ENCODE measurements at regions not wholly inside any gene's neighbourhood (a gene's known extent, or its start where the extent isn't known, plus 50 kb on each side); places are given as distances from the start of the nearest gene placed in this dataset.

DNA sequence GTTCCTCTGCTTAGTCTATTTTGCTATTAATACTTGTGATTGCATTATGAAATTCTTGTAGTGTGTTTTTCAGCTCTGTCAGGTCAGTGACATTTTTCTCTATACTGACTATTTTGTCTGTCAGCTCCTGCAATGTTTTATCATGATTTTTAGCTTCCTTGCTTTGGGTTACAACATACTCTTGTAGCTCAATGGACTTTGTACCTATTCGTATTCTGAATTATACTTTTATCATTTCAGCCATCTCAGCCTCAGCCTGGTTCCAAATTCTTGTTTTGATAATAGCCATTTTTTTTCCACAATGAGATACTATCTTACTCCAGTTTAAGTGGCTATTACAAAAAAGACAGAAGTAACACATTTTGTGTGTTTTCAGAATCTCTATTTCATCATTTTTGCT, 204.2 kb upstream of the ONECUT1 start:
- intact Hi-C loops (cut with DNase I), result no loop called here
- H3K9me3 ChIP-seq, result no peaks in the 10 kb centered on the region
- H3K4me3 ChIP-seq, result no peak overlapping the region

DNA sequence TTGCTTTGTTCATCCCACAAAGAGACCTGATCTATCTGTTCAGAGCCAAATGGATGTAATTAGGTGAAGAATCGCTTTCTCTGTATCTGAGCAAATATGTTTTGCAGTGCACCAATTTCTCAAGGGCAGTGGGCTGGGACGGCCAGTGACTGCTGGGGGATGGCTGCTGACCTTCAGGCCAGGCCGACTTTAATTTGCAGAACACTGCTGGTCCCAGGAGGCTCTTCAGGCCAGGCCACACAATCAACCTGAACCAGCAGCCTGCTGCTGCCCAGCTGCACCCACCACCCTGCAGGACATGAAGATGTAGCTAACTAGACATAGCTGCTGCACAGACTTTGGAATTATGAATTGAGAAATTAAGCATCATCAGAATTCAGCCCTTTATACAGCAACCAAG, 194.4 kb upstream of the ONECUT1 start:
- Histone ChIP-seq H3K9me3 (no peaks in the 10 kb centered on the region), H3K36me3 (no peaks in the 10 kb centered on the region), H3K27me3 (no peaks in the 10 kb centered on the region), H3K4me3 (no peak overlapping the region), H3K27ac (no peak overlapping the region), H3K4me1 (no peaks in the 10 kb centered on the region)
- TF ChIP-seq, protein P1, sequence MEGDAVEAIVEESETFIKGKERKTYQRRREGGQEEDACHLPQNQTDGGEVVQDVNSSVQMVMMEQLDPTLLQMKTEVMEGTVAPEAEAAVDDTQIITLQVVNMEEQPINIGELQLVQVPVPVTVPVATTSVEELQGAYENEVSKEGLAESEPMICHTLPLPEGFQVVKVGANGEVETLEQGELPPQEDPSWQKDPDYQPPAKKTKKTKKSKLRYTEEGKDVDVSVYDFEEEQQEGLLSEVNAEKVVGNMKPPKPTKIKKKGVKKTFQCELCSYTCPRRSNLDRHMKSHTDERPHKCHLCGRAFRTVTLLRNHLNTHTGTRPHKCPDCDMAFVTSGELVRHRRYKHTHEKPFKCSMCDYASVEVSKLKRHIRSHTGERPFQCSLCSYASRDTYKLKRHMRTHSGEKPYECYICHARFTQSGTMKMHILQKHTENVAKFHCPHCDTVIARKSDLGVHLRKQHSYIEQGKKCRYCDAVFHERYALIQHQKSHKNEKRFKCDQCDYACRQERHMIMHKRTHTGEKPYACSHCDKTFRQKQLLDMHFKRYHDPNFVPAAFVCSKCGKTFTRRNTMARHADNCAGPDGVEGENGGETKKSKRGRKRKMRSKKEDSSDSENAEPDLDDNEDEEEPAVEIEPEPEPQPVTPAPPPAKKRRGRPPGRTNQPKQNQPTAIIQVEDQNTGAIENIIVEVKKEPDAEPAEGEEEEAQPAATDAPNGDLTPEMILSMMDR (IDR thresholded peaks at IDR 0.05), result no peak
- DNase-seq (ENCODE audit: low spot score in 2 of 2), result no peak
- intact Hi-C loops (cut with DNase I), result no loop called here

More for the DNA sequence above, 204.2 kb upstream of the ONECUT1 start:
- TF ChIP-seq, protein P1 (IDR thresholded peaks at IDR 0.05), result no peak
- H3K36me3 ChIP-seq, result no peaks in the 10 kb centered on the region
- no peaks in the 10 kb centered on the region for H3K4me1 ChIP-seq
- no peak overlapping the region for H3K27ac ChIP-seq
- DNase-seq (ENCODE audit: low spot score in 2 of 2), result no peak
- H3K27me3 ChIP-seq, result no peaks in the 10 kb centered on the region

DNA sequence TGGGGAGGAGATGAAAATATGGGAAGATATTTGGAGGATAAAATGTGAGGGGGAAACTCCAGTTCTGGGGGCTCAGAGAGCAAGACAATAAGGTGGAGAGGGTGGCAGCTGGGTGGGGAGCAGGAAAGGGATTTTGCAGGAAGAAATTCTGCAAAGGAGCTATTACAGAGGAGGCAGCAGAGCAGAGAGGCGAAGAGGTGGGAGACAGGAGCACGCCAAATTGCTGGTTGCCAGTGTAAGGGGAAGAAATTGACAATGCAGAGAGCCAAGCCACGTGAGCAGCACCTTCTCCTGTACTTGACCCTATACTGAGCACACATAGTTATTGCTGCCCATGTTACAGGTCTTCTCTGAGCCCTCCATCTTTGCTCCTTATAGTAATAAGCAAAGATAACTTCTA, 190.3 kb upstream of the ONECUT1 start:
- H3K36me3 ChIP-seq, result no peaks in the 10 kb centered on the region
- no peaks in the 10 kb centered on the region for H3K27me3 ChIP-seq
- no peak overlapping the region for H3K27ac ChIP-seq
- intact Hi-C loops (cut with DNase I), result no loop called here
- DNase-seq (ENCODE audit: low spot score in 2 of 2), result no peak
- TF ChIP-seq, protein P1 (IDR thresholded peaks at IDR 0.05), result no peak
- H3K9me3 ChIP-seq, result no peaks in the 10 kb centered on the region
- no peaks in the 10 kb centered on the region for H3K4me1 ChIP-seq
- H3K4me3 ChIP-seq, result no peak overlapping the region

DNA sequence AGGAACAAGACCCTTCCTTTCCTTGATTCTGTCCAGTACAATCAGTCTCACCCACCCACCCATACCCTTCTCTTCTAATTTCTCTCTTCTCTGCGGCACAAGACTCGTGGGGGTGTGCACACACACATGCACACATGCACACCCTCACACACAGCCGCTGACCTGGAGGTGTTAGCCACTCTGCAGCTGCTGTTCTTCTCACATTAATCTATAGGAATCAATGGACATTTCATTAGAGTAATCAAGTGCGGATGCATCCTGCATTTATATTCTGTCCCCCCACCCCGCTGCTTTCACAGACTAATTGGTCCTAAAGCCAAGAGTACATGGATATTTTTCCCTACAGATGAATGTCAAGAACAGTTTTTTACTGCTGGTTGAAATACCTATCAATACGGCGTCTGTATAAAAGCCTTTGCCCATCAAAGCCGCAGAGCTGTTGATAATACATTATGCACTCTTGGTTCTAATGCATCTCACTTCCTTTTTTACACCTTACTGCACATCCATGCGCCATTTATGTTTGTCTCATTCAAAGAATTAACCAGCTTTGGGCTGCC, 186.5 kb upstream of the ONECUT1 start:
- intact Hi-C loops (cut with DNase I), result no loop called here
- Histone ChIP-seq H3K4me1 (no peaks in the 10 kb centered on the region), H3K4me3 (no peak overlapping the region), H3K9me3 (no peaks in the 10 kb centered on the region), H3K27me3 (no peaks in the 10 kb centered on the region), H3K36me3 (no peaks in the 10 kb centered on the region), H3K27ac (no peak overlapping the region)
- no peak for DNase-seq (ENCODE audit: low spot score in 2 of 2)
- TF ChIP-seq, protein P1 (IDR thresholded peaks at IDR 0.05), result no peak

DNA sequence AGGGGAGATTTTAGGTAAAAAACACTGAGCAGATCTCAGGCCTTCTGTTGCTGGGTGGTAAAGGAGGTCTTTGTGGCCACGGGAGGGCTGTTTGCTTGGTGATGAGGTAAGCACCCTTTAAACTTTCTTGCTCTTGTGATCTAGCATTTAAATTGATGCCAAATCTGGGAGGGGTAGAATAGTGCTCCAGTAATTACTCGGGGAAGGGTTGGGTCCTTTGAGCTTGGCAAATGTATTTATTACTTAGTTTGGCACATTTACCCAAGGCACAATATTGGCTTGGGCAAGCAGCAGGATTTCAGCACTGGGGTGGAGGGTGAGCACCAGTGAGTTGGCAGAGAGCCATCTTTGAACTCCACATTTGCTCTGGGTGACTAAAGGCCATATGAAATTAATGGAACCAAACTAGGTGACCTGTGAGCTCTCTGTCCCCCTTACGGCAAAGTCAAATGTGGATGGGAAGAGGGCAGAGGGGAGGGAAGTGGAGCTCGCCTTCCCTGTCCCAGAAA, 185.9 kb upstream of the ONECUT1 start:
- Histone ChIP-seq H3K27ac (no peak overlapping the region), H3K4me3 (no peak overlapping the region), H3K4me1 (no peaks in the 10 kb centered on the region), H3K27me3 (no peaks in the 10 kb centered on the region), H3K9me3 (no peaks in the 10 kb centered on the region), H3K36me3 (no peaks in the 10 kb centered on the region)
- TF ChIP-seq, protein P1 (IDR thresholded peaks at IDR 0.05), result no peak
- intact Hi-C loops (cut with DNase I), result no loop called here
- no peak for DNase-seq (ENCODE audit: low spot score in 2 of 2)

DNA sequence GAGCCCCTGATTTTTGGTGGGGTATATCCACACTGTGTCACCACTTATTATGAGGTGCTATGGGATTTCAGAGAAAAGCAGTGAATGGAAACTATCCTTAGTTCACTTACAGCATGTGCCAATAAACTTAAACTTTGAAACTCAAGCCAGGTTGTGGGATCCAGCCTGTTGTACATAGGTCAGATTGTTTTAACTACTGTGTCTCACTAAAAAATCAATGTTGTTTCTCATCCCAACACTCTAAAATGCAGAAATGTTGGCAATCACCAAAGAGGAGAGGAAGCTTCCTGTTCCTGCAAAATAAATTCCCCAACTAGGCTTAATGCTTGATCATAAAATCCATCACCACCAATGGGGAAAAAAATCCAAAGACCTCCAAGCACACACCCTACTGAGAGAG, 173.7 kb upstream of the ONECUT1 start:
- Histone ChIP-seq H3K4me1 (no peaks in the 10 kb centered on the region), H3K9me3 (no peaks in the 10 kb centered on the region), H3K36me3 (no peaks in the 10 kb centered on the region), H3K27ac (no peak overlapping the region), H3K27me3 (no peaks in the 10 kb centered on the region), H3K4me3 (no peak overlapping the region)
- DNase-seq (ENCODE audit: low spot score in 2 of 2), result no peak
- TF ChIP-seq, protein P1 (IDR thresholded peaks at IDR 0.05), result no peak
- intact Hi-C loops (cut with DNase I), result no loop called here
